MM.1S (cell line): ENCODE measurements at regions not wholly inside any gene's neighbourhood (a gene's known extent, or its start where the extent isn't known, plus 50 kb on each side); places are given as distances from the start of the nearest gene placed in this dataset.

Experiments used
- DNase-seq: peaks from one replicate; pipeline ENCODE4 v3.0.0-alpha.2; 2015
- H2AFZ ChIP-seq: fragments of 300-600 bp; sonication (generic); 2 replicates; pipeline ENCODE4 v1.6.0; 2016; ENCODE audit warnings: antibody characterized with exemption, low read length
- H3F3A ChIP-seq: fragments of 300-600 bp; sonication (generic); 2 replicates; pipeline ENCODE4 v1.6.1; 2016; ENCODE audit warnings: mild to moderate bottlenecking, antibody characterized with exemption, low read length, moderate library complexity, mixed read lengths; ENCODE audit not compliant: insufficient read depth
- H3K27ac ChIP-seq: fragments of 300-600 bp; sonication (generic); 2 replicates; pipeline ENCODE4 v1.5.1; 2016; ENCODE audit warnings: mild to moderate bottlenecking, low read length
- H3K27me3 ChIP-seq: fragments of 300-600 bp; sonication (generic); replicated peaks from 2 replicates; pipeline ENCODE4 v1.6.0; 2016; ENCODE audit warnings: low read length; ENCODE audit not compliant: insufficient read depth
- H3K36me3 ChIP-seq: fragments of 300-600 bp; sonication (generic); replicated peaks from 2 replicates; pipeline ENCODE4 v1.6.1; 2016; ENCODE audit warnings: mild to moderate bottlenecking, low read length, mixed read lengths; ENCODE audit not compliant: insufficient read depth
- H3K4me1 ChIP-seq: fragments of 300-600 bp; sonication (generic); 2 replicates; pipeline ENCODE4 v1.6.1; 2016; ENCODE audit warnings: low read length, mixed read lengths
- H3K4me2 ChIP-seq: fragments of 300-600 bp; sonication (generic); 2 replicates; pipeline ENCODE4 v1.6.0; 2016; ENCODE audit warnings: low read depth, low read length
- H3K4me3 ChIP-seq: fragments of 300-600 bp; sonication (generic); 2 replicates; pipeline ENCODE4 v1.5.1; 2016; ENCODE audit warnings: low read length, mixed read lengths
- H3K79me2 ChIP-seq: fragments of 300-600 bp; sonication (generic); 2 replicates; pipeline ENCODE4 v1.6.1; 2016; ENCODE audit warnings: mixed run types, low read length, mixed read lengths
- H3K9ac ChIP-seq: fragments of 300-600 bp; sonication (generic); 2 replicates; pipeline ENCODE4 v1.6.1; 2016; ENCODE audit warnings: low read length, mixed read lengths
- H3K9me2 ChIP-seq: fragments of 300-600 bp; sonication (generic); replicated peaks from 2 replicates; pipeline ENCODE4 v1.6.1; 2016; ENCODE audit warnings: mild to moderate bottlenecking, low read length, mixed read lengths; ENCODE audit not compliant: insufficient read depth
- H3K9me3 ChIP-seq: fragments of 300-600 bp; sonication (generic); replicated peaks from 2 replicates; pipeline ENCODE4 v1.6.1; 2016; ENCODE audit warnings: mild to moderate bottlenecking, low read length, mixed read lengths; ENCODE audit not compliant: insufficient read depth
- H4K20me1 ChIP-seq: fragments of 300-600 bp; sonication (generic); 2 replicates; pipeline ENCODE4 v1.6.1; 2016; ENCODE audit warnings: mild to moderate bottlenecking, low read length, moderate library complexity, mixed read lengths; ENCODE audit not compliant: insufficient read depth
- CTCF ChIP-seq: fragments of 300-600 bp; sonication (generic); IDR thresholded peaks from 2 replicates; pipeline ENCODE4 v1.5.1; 2016; ENCODE audit warnings: antibody characterized with exemption, low read length, mixed read lengths
- EZH2 ChIP-seq: fragments of 300-600 bp; sonication (generic); optimal IDR thresholded peaks from 2 replicates; pipeline ENCODE3; 2017; ENCODE audit warnings: low read depth, mild to moderate bottlenecking, antibody characterized with exemption, low read length, mixed read lengths
- EZH2phosphoT487 ChIP-seq: fragments of 300-600 bp; sonication (generic); IDR thresholded peaks from 2 replicates; pipeline ENCODE4 v1.6.1; 2018; ENCODE audit warnings: antibody characterized with exemption, low read length

- Histone ChIP-seq H3F3A (no peaks in the 10 kb centered on the region), H3K4me1 (no peaks in the 10 kb centered on the region), H3K9ac (no peak overlapping the region), H3K27ac (no peak overlapping the region), H3K9me2 (no peaks in the 10 kb centered on the region), H3K4me3 (no peak overlapping the region), H2AFZ (no peak overlapping the region), H3K27me3 (no peaks in the 10 kb centered on the region), H4K20me1 (no peaks in the 10 kb centered on the region), H3K36me3 (no peaks in the 10 kb centered on the region), H3K4me2 (no peak overlapping the region), H3K9me3 (no peaks in the 10 kb centered on the region), H3K79me2 (no peaks in the 10 kb centered on the region)
- no peak for DNase-seq
- no peak for TF ChIP-seq EZH2phosphoT487
- no peak for TF ChIP-seq CTCF
- no peak for TF ChIP-seq EZH2
Measured at GRCh38 chr5:113680534-113680933, 167.0 kb downstream of the YTHDC2 start.

- H2AFZ ChIP-seq = no peak overlapping the region
Measured at GRCh38 chr5:113682497-113683136, 169.1 kb downstream of the YTHDC2 start.

GRCh38 chr5:113683211-113683610 lies 169.7 kb downstream of the YTHDC2 start:
- Histone ChIP-seq H3K9me3 (no peaks in the 10 kb centered on the region), H3K9me2 (no peaks in the 10 kb centered on the region), H4K20me1 (no peaks in the 10 kb centered on the region), H3K79me2 (no peaks in the 10 kb centered on the region), H2AFZ (no peak overlapping the region), H3K36me3 (no peaks in the 10 kb centered on the region), H3K4me1 (no peaks in the 10 kb centered on the region), H3K27me3 (no peaks in the 10 kb centered on the region), H3K27ac (no peak overlapping the region), H3K4me3 (no peak overlapping the region), H3K4me2 (no peak overlapping the region), H3F3A (no peaks in the 10 kb centered on the region), H3K9ac (no peak overlapping the region)
- no peak for DNase-seq
- TF ChIP-seq EZH2 = no peak
- TF ChIP-seq CTCF = no peak
- no peak for TF ChIP-seq EZH2phosphoT487

More at GRCh38 chr5:113682497-113683136, 169.1 kb downstream of the YTHDC2 start:
- no peak overlapping the region for H3K27ac ChIP-seq
- no peaks in the 10 kb centered on the region for H3K27me3 ChIP-seq
- H3K36me3 ChIP-seq = no peaks in the 10 kb centered on the region
- H3K79me2 ChIP-seq = no peaks in the 10 kb centered on the region
- no peak for DNase-seq
- no peaks in the 10 kb centered on the region for H3K9me3 ChIP-seq
- no peaks in the 10 kb centered on the region for H3K9me2 ChIP-seq
- H3K4me2 ChIP-seq = no peak overlapping the region
- H3F3A ChIP-seq = no peaks in the 10 kb centered on the region
- H3K4me1 ChIP-seq = no peaks in the 10 kb centered on the region
- TF ChIP-seq EZH2phosphoT487 (no peak), EZH2 (no peak), CTCF (no peak)
- no peak overlapping the region for H3K9ac ChIP-seq
- H3K4me3 ChIP-seq = no peak overlapping the region
- no peaks in the 10 kb centered on the region for H4K20me1 ChIP-seq
